ENCODE measurements at regions not wholly inside any gene's neighbourhood (a gene's known extent, or its start where the extent isn't known, plus 50 kb on each side); places are given as distances from the start of the nearest gene placed in this dataset.
A peak's percentile ranks its signal among the peaks of the same experiment; 100 is the strongest.

DNA sequence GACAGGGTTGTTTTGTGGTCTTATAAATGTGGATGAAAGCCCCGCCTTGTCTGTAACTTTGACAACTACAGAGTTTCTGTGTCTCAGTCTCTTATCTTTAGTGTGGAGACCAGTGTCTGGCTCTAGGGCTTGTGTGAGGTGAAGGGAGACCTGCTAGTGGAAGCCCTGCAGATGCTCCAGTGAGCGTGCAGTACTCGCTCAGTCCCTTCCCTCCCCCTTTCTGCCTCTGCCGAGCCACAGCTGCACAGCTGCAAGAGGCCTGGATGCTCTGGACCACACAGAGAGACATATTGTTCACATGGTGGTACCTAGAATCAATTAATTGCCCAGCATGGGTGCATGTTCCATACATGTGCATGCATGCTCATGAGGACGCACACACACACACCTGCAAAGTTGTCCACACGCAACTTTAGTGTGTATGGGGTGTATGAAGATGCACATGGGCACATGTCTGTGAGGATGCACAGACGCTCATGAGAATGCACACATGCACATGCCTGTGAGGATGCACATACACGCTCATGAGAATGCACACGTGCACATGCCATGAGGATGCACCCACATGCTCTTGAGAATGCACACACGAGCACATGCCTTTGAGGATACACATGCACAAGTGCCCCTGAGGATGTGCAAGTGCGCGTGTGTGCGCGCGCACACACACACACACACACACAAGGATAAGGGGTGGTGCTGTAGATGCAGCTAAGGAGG is 282.1 kb upstream of the HS6ST1 start:
- H3K79me2 ChIP-seq (ENCODE audit: insufficient read depth, low read length): no peaks in the 10 kb centered on the region
- no peak for ATAC-seq
- no TSS peak for BruUV-seq (replicated peaks)
- no peaks in the 10 kb centered on the region for H3K36me3 ChIP-seq (replicated peaks in 1 of 2; ENCODE audit: control insufficient read depth in 1 of 2, insufficient read depth in 2 of 2, low read length in 2 of 2)
- WGBS (ENCODE audit: low lambda C conversion rate): 51% methylated on average over 13 of the region's 15 CpGs
- H3K9ac ChIP-seq (ENCODE audit: insufficient read depth, low read depth, low read length): no peak overlapping the region
- no peak overlapping the region for H3K4me2 ChIP-seq (ENCODE audit: low read depth, low read length)
- H3K9me3 ChIP-seq (ENCODE audit: low read length): no peaks in the 10 kb centered on the region
- TF ChIP-seq SP2 (CRISPR knock-in tag; IDR thresholded peaks at IDR 0.05): no peak
- TF ChIP-seq CHD2 (IDR thresholded peaks at IDR 0.05; ENCODE audit: low read depth, low read length): no peak
- TF ChIP-seq, protein P1, sequence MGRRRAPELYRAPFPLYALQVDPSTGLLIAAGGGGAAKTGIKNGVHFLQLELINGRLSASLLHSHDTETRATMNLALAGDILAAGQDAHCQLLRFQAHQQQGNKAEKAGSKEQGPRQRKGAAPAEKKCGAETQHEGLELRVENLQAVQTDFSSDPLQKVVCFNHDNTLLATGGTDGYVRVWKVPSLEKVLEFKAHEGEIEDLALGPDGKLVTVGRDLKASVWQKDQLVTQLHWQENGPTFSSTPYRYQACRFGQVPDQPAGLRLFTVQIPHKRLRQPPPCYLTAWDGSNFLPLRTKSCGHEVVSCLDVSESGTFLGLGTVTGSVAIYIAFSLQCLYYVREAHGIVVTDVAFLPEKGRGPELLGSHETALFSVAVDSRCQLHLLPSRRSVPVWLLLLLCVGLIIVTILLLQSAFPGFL (CRISPR knock-in tag; IDR thresholded peaks at IDR 0.05): no peak
- TF ChIP-seq ZNF451 (CRISPR knock-in tag; IDR thresholded peaks at IDR 0.05): no peak
- TF ChIP-seq, protein P2, sequence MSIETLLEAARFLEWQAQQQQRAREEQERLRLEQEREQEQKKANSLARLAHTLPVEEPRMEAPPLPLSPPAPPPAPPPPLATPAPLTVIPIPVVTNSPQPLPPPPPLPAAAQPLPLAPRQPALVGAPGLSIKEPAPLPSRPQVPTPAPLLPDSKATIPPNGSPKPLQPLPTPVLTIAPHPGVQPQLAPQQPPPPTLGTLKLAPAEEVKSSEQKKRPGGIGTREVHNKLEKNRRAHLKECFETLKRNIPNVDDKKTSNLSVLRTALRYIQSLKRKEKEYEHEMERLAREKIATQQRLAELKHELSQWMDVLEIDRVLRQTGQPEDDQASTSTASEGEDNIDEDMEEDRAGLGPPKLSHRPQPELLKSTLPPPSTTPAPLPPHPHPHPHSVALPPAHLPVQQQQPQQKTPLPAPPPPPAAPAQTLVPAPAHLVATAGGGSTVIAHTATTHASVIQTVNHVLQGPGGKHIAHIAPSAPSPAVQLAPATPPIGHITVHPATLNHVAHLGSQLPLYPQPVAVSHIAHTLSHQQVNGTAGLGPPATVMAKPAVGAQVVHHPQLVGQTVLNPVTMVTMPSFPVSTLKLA (IDR thresholded peaks at IDR 0.05): peak; percentile 98
- no peak for TF ChIP-seq ONECUT2 (CRISPR knock-in tag; IDR thresholded peaks at IDR 0.05)
- TF ChIP-seq CC2D1A (CRISPR knock-in tag; IDR thresholded peaks at IDR 0.05): no peak
- no peak for TF ChIP-seq HNRNPUL1 (IDR thresholded peaks at IDR 0.05; ENCODE audit: low read depth, low read length)
- TF ChIP-seq ZNF780A (CRISPR knock-in tag; IDR thresholded peaks at IDR 0.05): no peak
- ChIA-PET POLR2A (no interaction called here), CTCF (ENCODE audit: low intra/inter-chr PET ratio, low total read pairs) (no interaction called here)
- H2AFZ ChIP-seq (ENCODE audit: low read length): no peak overlapping the region
- no peaks in the 10 kb centered on the region for H4K20me1 ChIP-seq (ENCODE audit: insufficient read depth, low read length)
- H3K4me1 ChIP-seq (ENCODE audit: insufficient read depth, low read length): peaks cover 4% of the 10 kb centered on the region; the same call in 1 of the 2 replicates
- no peak overlapping the region for H3K27ac ChIP-seq (ENCODE audit: extremely low read length, insufficient read depth, low read length)
- no peak for DNase-seq (ENCODE audit: low spot score)
- FAIRE-seq: no peak
- in situ Hi-C loops (cut with HindIII; ENCODE audit: extremely low pct_ligation_motif_present, low pct_unique_long_range_greater_than_20kb) (no loop called here), intact Hi-C loops (cut with micrococcal nuclease; ENCODE audit: unreplicated experiment) (no loop called here)
- H3K4me3 ChIP-seq (replicated peaks in 1 of 3; ENCODE audit: insufficient read depth in 1 of 3, low read depth in 2 of 3, low read length in 3 of 3): no peak overlapping the region
- peaks cover 1 to 18% of the 10 kb centered on the region in 2 experiments; a peak in 4 of 5 replicates for H3K27me3 ChIP-seq (ENCODE audit: control insufficient read depth in 1 of 2, insufficient read depth in 2 of 2, low read length in 2 of 2)
